ENCODE measurements at regions not wholly inside any gene's neighbourhood (a gene's known extent, or its start where the extent isn't known, plus 50 kb on each side); places are given as distances from the start of the nearest gene placed in this dataset.
A peak's percentile ranks its signal among the peaks of the same experiment; 100 is the strongest.

DNA sequence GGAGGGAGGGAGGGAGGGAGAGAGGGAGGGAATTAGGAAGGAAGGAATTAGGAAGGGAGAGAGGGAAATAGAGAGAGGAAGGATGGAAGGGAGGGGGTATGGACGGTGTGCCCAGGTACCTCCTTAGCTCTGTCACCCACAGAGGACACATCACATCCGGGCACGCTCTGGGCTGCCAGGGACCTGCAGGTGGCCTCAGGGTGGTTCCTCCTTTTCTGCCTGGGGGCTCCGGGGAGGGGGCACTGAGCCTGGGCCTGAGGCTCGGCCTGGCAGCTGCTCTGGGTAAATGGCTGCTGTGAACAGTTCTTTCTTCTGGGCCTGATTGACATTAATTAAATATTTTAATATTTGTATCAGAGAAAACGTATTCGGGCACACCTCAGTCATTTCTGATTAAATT, 733.5 kb downstream of the BRD1 start:
- DNase-seq (ENCODE audit: low spot score): no peak
- WGBS, 2 donors (ENCODE audit: extremely low coverage in 2 of 2, insufficient read length in 2 of 2, insufficient replicate concordance in 1 of 2): no CpG with 5 or more reads among the region's 7 CpGs

GRCh38 chr22:49093192-49093880, 734.3 kb downstream of the BRD1 start:
- H3K27ac ChIP-seq (replicated peaks; ENCODE audit: low read length): no peak overlapping the region
- no CpG with 5 or more reads among the region's 23 CpGs for WGBS, 2 donors (ENCODE audit: extremely low coverage in 2 of 2, insufficient read length in 2 of 2, insufficient replicate concordance in 1 of 2)
- H3K9me3 ChIP-seq (replicated peaks in 1 of 2; ENCODE audit: control insufficient read depth in 2 of 2, insufficient read depth in 1 of 2, low read depth in 1 of 2, low read length in 2 of 2): peaks cover 0 to 4% of the 10 kb centered on the region in 2 donors
- H3K23ac ChIP-seq (ENCODE audit: low read depth, low read length, poor library complexity): no peak overlapping the region
- no peaks in the 10 kb centered on the region for H3K36me3 ChIP-seq (replicated peaks in 1 of 2; ENCODE audit: control insufficient read depth in 2 of 2, insufficient read depth in 2 of 2, low read length in 2 of 2)
- no peak overlapping the region for H3K4me2 ChIP-seq (ENCODE audit: insufficient read depth, low read length, poor library complexity, severe bottlenecking)
- no peak overlapping the region for H4K8ac ChIP-seq (ENCODE audit: low read depth, low read length)
- no peak overlapping the region for H3K4me3 ChIP-seq (ENCODE audit: low read length in 2 of 2)
- no peak overlapping the region for H2BK5ac ChIP-seq (ENCODE audit: low read length)
- H3K18ac ChIP-seq (ENCODE audit: low read length): peak overlapping the region; percentile 55
- H4K91ac ChIP-seq (ENCODE audit: low read depth, low read length, poor library complexity): no peak overlapping the region
- no peak for DNase-seq (ENCODE audit: low spot score)
- H2BK12ac ChIP-seq (ENCODE audit: low read length): no peak overlapping the region
- H2AK5ac ChIP-seq (ENCODE audit: low read depth, low read length): no peak overlapping the region
- no peaks in the 10 kb centered on the region for H3K79me1 ChIP-seq (ENCODE audit: low read depth, low read length)
- no peak overlapping the region for H2BK120ac ChIP-seq (ENCODE audit: low read depth, low read length)
- H2BK15ac ChIP-seq (ENCODE audit: low read length): peak overlapping the region; percentile 45
- H3K4ac ChIP-seq (ENCODE audit: low read length): no peak overlapping the region
- no peak overlapping the region for H2AFZ ChIP-seq (ENCODE audit: low read length)
- H3K27me3 ChIP-seq (ENCODE audit: control insufficient read depth in 3 of 3, insufficient read depth in 3 of 3, low read depth in 1 of 3, low read length in 3 of 3): no peaks in the 10 kb centered on the region
- H3K9ac ChIP-seq (ENCODE audit: low read depth, low read length, poor library complexity): no peak overlapping the region
- H3K4me1 ChIP-seq (ENCODE audit: control insufficient read depth in 2 of 2, insufficient read depth in 1 of 2, low read depth in 1 of 2, low read length in 2 of 2): no peaks in the 10 kb centered on the region
- H3K14ac ChIP-seq (ENCODE audit: low read length): no peak overlapping the region

More for the DNA sequence above, 733.5 kb downstream of the BRD1 start:
- Histone ChIP-seq H3K9ac (ENCODE audit: low read depth, low read length, poor library complexity) (no peak overlapping the region), H2AFZ (ENCODE audit: low read length) (no peak overlapping the region), H3K4me2 (ENCODE audit: insufficient read depth, low read length, poor library complexity, severe bottlenecking) (no peak overlapping the region), H2BK5ac (ENCODE audit: low read length) (no peak overlapping the region), H3K14ac (ENCODE audit: low read length) (no peak overlapping the region), H3K4me3 (ENCODE audit: low read length in 2 of 2) (no peak overlapping the region), H3K4ac (ENCODE audit: low read length) (no peak overlapping the region), H3K9me3 (replicated peaks in 1 of 2; ENCODE audit: control insufficient read depth in 2 of 2, insufficient read depth in 1 of 2, low read depth in 1 of 2, low read length in 2 of 2) (peaks cover 0 to 4% of the 10 kb centered on the region in 2 donors), H2AK5ac (ENCODE audit: low read depth, low read length) (no peak overlapping the region), H3K36me3 (replicated peaks in 1 of 2; ENCODE audit: control insufficient read depth in 2 of 2, insufficient read depth in 2 of 2, low read length in 2 of 2) (no peaks in the 10 kb centered on the region), H2BK15ac (ENCODE audit: low read length) (no peak overlapping the region), H4K91ac (ENCODE audit: low read depth, low read length, poor library complexity) (no peak overlapping the region), H3K23ac (ENCODE audit: low read depth, low read length, poor library complexity) (no peak overlapping the region), H2BK12ac (ENCODE audit: low read length) (no peak overlapping the region), H2BK120ac (ENCODE audit: low read depth, low read length) (no peak overlapping the region), H3K27me3 (ENCODE audit: control insufficient read depth in 3 of 3, insufficient read depth in 3 of 3, low read depth in 1 of 3, low read length in 3 of 3) (no peaks in the 10 kb centered on the region), H3K18ac (ENCODE audit: low read length) (no peak overlapping the region), H3K79me1 (ENCODE audit: low read depth, low read length) (no peaks in the 10 kb centered on the region), H3K4me1 (ENCODE audit: control insufficient read depth in 2 of 2, insufficient read depth in 1 of 2, low read depth in 1 of 2, low read length in 2 of 2) (no peaks in the 10 kb centered on the region), H4K8ac (ENCODE audit: low read depth, low read length) (no peak overlapping the region), H3K27ac (replicated peaks; ENCODE audit: low read length) (no peak overlapping the region)

- no peak overlapping the region for H2AFZ ChIP-seq (ENCODE audit: low read length)
- H3K4me3 ChIP-seq (ENCODE audit: low read length in 2 of 2): no peak overlapping the region
- no peaks in the 10 kb centered on the region for H3K79me1 ChIP-seq (ENCODE audit: low read depth, low read length)
- peaks cover 0 to 4% of the 10 kb centered on the region in 2 donors for H3K9me3 ChIP-seq (replicated peaks in 1 of 2; ENCODE audit: control insufficient read depth in 2 of 2, insufficient read depth in 1 of 2, low read depth in 1 of 2, low read length in 2 of 2)
- no peak overlapping the region for H3K4ac ChIP-seq (ENCODE audit: low read length)
- H4K91ac ChIP-seq (ENCODE audit: low read depth, low read length, poor library complexity): no peak overlapping the region
- H2AK5ac ChIP-seq (ENCODE audit: low read depth, low read length): no peak overlapping the region
- no peak for DNase-seq (ENCODE audit: low spot score)
- no CpG with 5 or more reads among the region's 15 CpGs for WGBS, 2 donors (ENCODE audit: extremely low coverage in 2 of 2, insufficient read length in 2 of 2, insufficient replicate concordance in 1 of 2)
- no peak overlapping the region for H4K8ac ChIP-seq (ENCODE audit: low read depth, low read length)
- no peak overlapping the region for H2BK15ac ChIP-seq (ENCODE audit: low read length)
- no peaks in the 10 kb centered on the region for H3K27me3 ChIP-seq (ENCODE audit: control insufficient read depth in 3 of 3, insufficient read depth in 3 of 3, low read depth in 1 of 3, low read length in 3 of 3)
- no peak overlapping the region for H3K23ac ChIP-seq (ENCODE audit: low read depth, low read length, poor library complexity)
- H3K4me1 ChIP-seq (ENCODE audit: control insufficient read depth in 2 of 2, insufficient read depth in 1 of 2, low read depth in 1 of 2, low read length in 2 of 2): no peaks in the 10 kb centered on the region
- H2BK120ac ChIP-seq (ENCODE audit: low read depth, low read length): no peak overlapping the region
- H3K4me2 ChIP-seq (ENCODE audit: insufficient read depth, low read length, poor library complexity, severe bottlenecking): no peak overlapping the region
- no peak overlapping the region for H2BK5ac ChIP-seq (ENCODE audit: low read length)
- H3K14ac ChIP-seq (ENCODE audit: low read length): no peak overlapping the region
- no peak overlapping the region for H3K18ac ChIP-seq (ENCODE audit: low read length)
- H3K9ac ChIP-seq (ENCODE audit: low read depth, low read length, poor library complexity): no peak overlapping the region
- no peak overlapping the region for H2BK12ac ChIP-seq (ENCODE audit: low read length)
- H3K27ac ChIP-seq (replicated peaks; ENCODE audit: low read length): no peak overlapping the region
- no peaks in the 10 kb centered on the region for H3K36me3 ChIP-seq (replicated peaks in 1 of 2; ENCODE audit: control insufficient read depth in 2 of 2, insufficient read depth in 2 of 2, low read length in 2 of 2)
Observed at GRCh38 chr22:49092716-49093115, 735.0 kb downstream of the BRD1 start.

- H3K36me3 ChIP-seq (replicated peaks in 1 of 2; ENCODE audit: control insufficient read depth in 2 of 2, insufficient read depth in 2 of 2, low read length in 2 of 2): no peaks in the 10 kb centered on the region
- H3K79me1 ChIP-seq (ENCODE audit: low read depth, low read length): no peaks in the 10 kb centered on the region
- H3K18ac ChIP-seq (ENCODE audit: low read length): peak overlapping the region; percentile 13
- H2BK5ac ChIP-seq (ENCODE audit: low read length): no peak overlapping the region
- H3K4ac ChIP-seq (ENCODE audit: low read length): no peak overlapping the region
- H3K9me3 ChIP-seq (replicated peaks in 1 of 2; ENCODE audit: control insufficient read depth in 2 of 2, insufficient read depth in 1 of 2, low read depth in 1 of 2, low read length in 2 of 2): peaks cover 0 to 4% of the 10 kb centered on the region in 2 donors
- H3K27ac ChIP-seq (replicated peaks; ENCODE audit: low read length): no peak overlapping the region
- H2AFZ ChIP-seq (ENCODE audit: low read length): no peak overlapping the region
- H3K14ac ChIP-seq (ENCODE audit: low read length): no peak overlapping the region
- H3K9ac ChIP-seq (ENCODE audit: low read depth, low read length, poor library complexity): no peak overlapping the region
- no peak overlapping the region for H2BK120ac ChIP-seq (ENCODE audit: low read depth, low read length)
- no peak overlapping the region for H3K4me2 ChIP-seq (ENCODE audit: insufficient read depth, low read length, poor library complexity, severe bottlenecking)
- no peak overlapping the region for H2BK15ac ChIP-seq (ENCODE audit: low read length)
- H3K4me3 ChIP-seq (ENCODE audit: low read length in 2 of 2): no peak overlapping the region
- peaks cover 0 to 2% of the 10 kb centered on the region in 2 donors for H3K4me1 ChIP-seq (ENCODE audit: control insufficient read depth in 2 of 2, insufficient read depth in 1 of 2, low read depth in 1 of 2, low read length in 2 of 2)
- peak overlapping the region; percentile 27 for H2AK5ac ChIP-seq (ENCODE audit: low read depth, low read length)
- H3K27me3 ChIP-seq (ENCODE audit: control insufficient read depth in 3 of 3, insufficient read depth in 3 of 3, low read depth in 1 of 3, low read length in 3 of 3): no peaks in the 10 kb centered on the region
- WGBS, 2 donors (ENCODE audit: extremely low coverage in 2 of 2, insufficient read length in 2 of 2, insufficient replicate concordance in 1 of 2): no CpG with 5 or more reads among the region's 13 CpGs
- H4K91ac ChIP-seq (ENCODE audit: low read depth, low read length, poor library complexity): no peak overlapping the region
- DNase-seq (ENCODE audit: low spot score): no peak
- H2BK12ac ChIP-seq (ENCODE audit: low read length): no peak overlapping the region
- no peak overlapping the region for H4K8ac ChIP-seq (ENCODE audit: low read depth, low read length)
- H3K23ac ChIP-seq (ENCODE audit: low read depth, low read length, poor library complexity): no peak overlapping the region
Observed at GRCh38 chr22:49091917-49092545, 735.6 kb downstream of the BRD1 start.
